Activated CD8-positive, alpha-beta T cell treated with anti-CD3 and anti-CD28 coated beads for 36 hours (primary cell): ENCODE measurements at regions not wholly inside any gene's neighbourhood (a gene's known extent, or its start where the extent isn't known, plus 50 kb on each side); places are given as distances from the start of the nearest gene placed in this dataset.

Experiments used
- ATAC-seq: fragments of 200-7000 bp; cut with Tn5 transposase; one replicate; pipeline ENCODE4 v1.10.0; 2021; ENCODE audit warnings: mild to moderate bottlenecking, moderate library complexity
- CTCF ChIA-PET: fragments of 350-600 bp; sonication (Branson Sonifier 250); formaldehyde crosslinking; loops from one replicate; lab custom pipeline; 2021; ENCODE audit warnings: antibody characterized with exemption; lab: Charles Lee
- POLR2A ChIA-PET: fragments of 350-600 bp; sonication (Branson Sonifier 250); formaldehyde crosslinking; loops from one replicate; lab custom pipeline; 2021; ENCODE audit warnings: antibody characterized with exemption; lab: Charles Lee
- DNase-seq: peaks from one replicate; pipeline ENCODE4 v3.0.0-alpha.2; 2020
- H3K27ac Mint-ChIP-seq: one replicate; pipeline ENCODE4 v1.8.0; 2021; ENCODE audit warnings: mild to moderate bottlenecking, mixed read lengths
- H3K27me3 Mint-ChIP-seq: one replicate; pipeline ENCODE4 v1.8.0; 2021; ENCODE audit warnings: mixed read lengths
- H3K36me3 Mint-ChIP-seq: one replicate; pipeline ENCODE4 v1.8.0; 2021; ENCODE audit warnings: low read depth, mixed read lengths
- H3K4me1 Mint-ChIP-seq: one replicate; pipeline ENCODE4 v1.8.0; 2021; ENCODE audit warnings: low read depth, mixed read lengths
- H3K4me3 Mint-ChIP-seq: one replicate; pipeline ENCODE4 v1.8.0; 2021; ENCODE audit warnings: mild to moderate bottlenecking, moderate library complexity, mixed read lengths
- H3K9me3 Mint-ChIP-seq: one replicate; pipeline ENCODE4 v1.8.0; 2021; ENCODE audit warnings: mixed read lengths
- CTCF ChIP-seq: fragments of 200-600 bp; IDR thresholded peaks from one replicate; pipeline ENCODE4 v1.8.0; 2022; ENCODE audit warnings: antibody characterized with exemption, mild to moderate bottlenecking
- intact Hi-C: fragments of 100-400 bp; cut with micrococcal nuclease; formaldehyde crosslinking; loops from one replicate; pipeline ENCODE4 v1.10.0; 2022

- Mint-ChIP-seq H3K36me3 (no peaks in the 10 kb centered on the region), H3K27ac (no peak overlapping the region), H3K4me1 (peaks cover 12% of the 10 kb centered on the region), H3K27me3 (no peaks in the 10 kb centered on the region), H3K9me3 (peaks cover 6% of the 10 kb centered on the region), H3K4me3 (no peak overlapping the region)
- DNase-seq, result no peak
- TF ChIP-seq CTCF, result no peak
- intact Hi-C loops, result no loop called here
- POLR2A ChIA-PET, result no interaction called here
- ATAC-seq, result no peak
- CTCF ChIA-PET, result no interaction called here
These were observed 136.0 kb downstream of the GJA1 start for GRCh38 chr6:121571455-121571854.

- peaks cover 6% of the 10 kb centered on the region for H3K9me3 Mint-ChIP-seq
- CTCF ChIA-PET, result interaction anchor here (1.3 kb wide), 1 partner anchor 187 kb away, joined by 4 read pairs; no protein-coding TSS in a partner anchor
- intact Hi-C loops, result no loop called here
These were observed 138.0 kb downstream of the GJA1 start for GRCh38 chr6:121573481-121573880.

GRCh38 chr6:121578216-121578615 is 142.8 kb downstream of the GJA1 start:
- intact Hi-C loops, result no loop called here
- ATAC-seq (no peak), DNase-seq (no peak)
- H3K27me3 Mint-ChIP-seq, result no peaks in the 10 kb centered on the region
- ChIA-PET POLR2A (no interaction called here), CTCF (no interaction called here)
- peaks cover 11% of the 10 kb centered on the region for H3K4me1 Mint-ChIP-seq
- H3K27ac Mint-ChIP-seq, result no peak overlapping the region
- no peak overlapping the region for H3K4me3 Mint-ChIP-seq
- no peaks in the 10 kb centered on the region for H3K9me3 Mint-ChIP-seq
- TF ChIP-seq CTCF, result no peak
- no peaks in the 10 kb centered on the region for H3K36me3 Mint-ChIP-seq

More at GRCh38 chr6:121573481-121573880, 138.0 kb downstream of the GJA1 start:
- no peaks in the 10 kb centered on the region for H3K27me3 Mint-ChIP-seq
- no peaks in the 10 kb centered on the region for H3K36me3 Mint-ChIP-seq
- no peak overlapping the region for H3K4me3 Mint-ChIP-seq
- TF ChIP-seq CTCF, result no peak
- ATAC-seq (no peak), DNase-seq (no peak)
- H3K4me1 Mint-ChIP-seq, result peaks cover 12% of the 10 kb centered on the region
- peak overlapping the region; percentile 17 for H3K27ac Mint-ChIP-seq
- POLR2A ChIA-PET, result no interaction called here

GRCh38 chr6:121579478-121579877 is 144.0 kb downstream of the GJA1 start:
- Mint-ChIP-seq H3K9me3 (no peaks in the 10 kb centered on the region), H3K36me3 (no peaks in the 10 kb centered on the region), H3K4me1 (no peaks in the 10 kb centered on the region), H3K4me3 (no peak overlapping the region), H3K27ac (no peak overlapping the region), H3K27me3 (no peaks in the 10 kb centered on the region)
- ChIA-PET CTCF (no interaction called here), POLR2A (no interaction called here)
- ATAC-seq, result no peak
- intact Hi-C loops, result no loop called here
- DNase-seq, result no peak
- no peak for TF ChIP-seq CTCF

GRCh38 chr6:121581327-121581726 is 145.9 kb downstream of the GJA1 start:
- H3K36me3 Mint-ChIP-seq, result no peaks in the 10 kb centered on the region
- ChIA-PET POLR2A (no interaction called here), CTCF (no interaction called here)
- H3K27me3 Mint-ChIP-seq, result no peaks in the 10 kb centered on the region
- H3K4me3 Mint-ChIP-seq, result no peak overlapping the region
- no peak for TF ChIP-seq CTCF
- H3K9me3 Mint-ChIP-seq, result no peaks in the 10 kb centered on the region
- H3K27ac Mint-ChIP-seq, result no peak overlapping the region
- DNase-seq, result no peak
- intact Hi-C loops, result no loop called here
- no peak for ATAC-seq
- no peaks in the 10 kb centered on the region for H3K4me1 Mint-ChIP-seq
